Tibial artery (tissue), 4 donors: ENCODE measurements at regions not wholly inside any gene's neighbourhood (a gene's known extent, or its start where the extent isn't known, plus 50 kb on each side); places are given as distances from the start of the nearest gene placed in this dataset.
A peak's percentile ranks its signal among the peaks of the same experiment; 100 is the strongest.

ENCODE experiments used
- DNase-seq, 2 donors: peaks; one replicate each; pipeline ENCODE4 v3.0.0-alpha.2; 2019
- H3K27ac ChIP-seq, 2 donors: fragments of 200-600 bp; sonication (generic) in 1 of 2; 1 replicate in 1 of 2; 2 replicates in 1 of 2; pipeline ENCODE4 v1.5.1; 2018 to 2019; ENCODE audit warnings: mild to moderate bottlenecking in 1 of 2
- H3K27me3 ChIP-seq, 2 donors: fragments of 200-600 bp; sonication (generic) in 1 of 2; one replicate each; pipeline versions ENCODE4 v1.5.1 to v1.6.0; 2016 to 2019
- H3K36me3 ChIP-seq, 3 donors: fragments of 200-600 bp; sonication (generic) in 2 of 3; one replicate each; pipeline ENCODE4 v1.5.1; 2016 to 2019; ENCODE audit warnings: mild to moderate bottlenecking in 2 of 3
- H3K4me1 ChIP-seq, 4 donors: fragments of 200-600 bp; sonication (generic) in 2 of 4; 1 replicate in 3 of 4; 2 replicates in 1 of 4; pipeline ENCODE4 v1.5.1; 2016 to 2019
- H3K4me3 ChIP-seq, 2 donors: fragments of 200-600 bp; sonication (generic) in 1 of 2; 1 replicate in 1 of 2; 2 replicates in 1 of 2; pipeline ENCODE4 v1.5.1; 2018 to 2019; ENCODE audit warnings: mild to moderate bottlenecking in 2 of 2
- H3K9me3 ChIP-seq, 3 donors: fragments of 200-600 bp; sonication (generic) in 1 of 3; one replicate each; pipeline ENCODE4 v1.5.1; 2016 to 2019
- CTCF ChIP-seq, 2 experiments: fragments of 200-600 bp in 1 of 2; fragments of 450-650 bp in 1 of 2; IDR thresholded peaks; one replicate each; pipeline ENCODE4 v1.5.1; 2017 to 2019; ENCODE audit warnings: antibody characterized with exemption in 2 of 2, mild to moderate bottlenecking in 1 of 2, moderate library complexity in 1 of 2
- intact Hi-C: fragments of 100-400 bp; cut with DNase I; formaldehyde crosslinking; loops from one replicate; pipeline ENCODE4 v1.15.0; 2023; ENCODE audit warnings: low total_unique reads

DNA sequence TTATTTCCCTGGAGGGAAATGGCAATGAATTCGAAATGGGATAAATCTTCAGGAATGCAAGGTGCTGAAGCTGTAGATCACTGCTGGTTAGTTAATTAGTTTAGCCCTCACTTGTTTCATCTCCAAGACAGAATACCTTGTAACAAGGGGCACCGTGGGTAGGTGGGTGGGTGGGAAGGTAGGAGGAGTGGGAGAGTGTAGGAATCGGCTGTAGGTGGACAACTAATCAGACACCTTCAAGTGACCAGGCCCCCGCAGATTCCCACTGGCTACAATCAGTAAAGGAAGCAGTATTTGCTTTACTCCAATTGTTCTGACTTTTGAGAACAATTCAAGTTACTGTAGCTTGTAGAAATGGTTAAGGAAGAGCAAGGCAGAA, 293.7 kb downstream of the TLE1 start:
- intact Hi-C loops: no loop called here
- DNase-seq: no peak
- no peak for TF ChIP-seq CTCF (IDR thresholded peaks at IDR 0.05)
- Histone ChIP-seq H3K4me3 (no peak overlapping the region), H3K9me3 (no peaks in the 10 kb centered on the region), H3K36me3 (no peaks in the 10 kb centered on the region), H3K27me3 (no peaks in the 10 kb centered on the region), H3K27ac (no peak overlapping the region), H3K4me1 (peaks cover 0 to 25% (median 12%) of the 10 kb centered on the region in 4 donors)

- Histone ChIP-seq H3K36me3 (no peaks in the 10 kb centered on the region), H3K27ac (no peak overlapping the region), H3K4me1 (peaks cover 0 to 25% (median 12%) of the 10 kb centered on the region in 4 donors), H3K9me3 (no peaks in the 10 kb centered on the region), H3K27me3 (no peaks in the 10 kb centered on the region), H3K4me3 (no peak overlapping the region)
- intact Hi-C loops: no loop called here
- TF ChIP-seq CTCF (IDR thresholded peaks at IDR 0.05): no peak
- DNase-seq: no peak
These were observed 294.3 kb downstream of the TLE1 start for GRCh38 chr9:81394881-81395675.

DNA sequence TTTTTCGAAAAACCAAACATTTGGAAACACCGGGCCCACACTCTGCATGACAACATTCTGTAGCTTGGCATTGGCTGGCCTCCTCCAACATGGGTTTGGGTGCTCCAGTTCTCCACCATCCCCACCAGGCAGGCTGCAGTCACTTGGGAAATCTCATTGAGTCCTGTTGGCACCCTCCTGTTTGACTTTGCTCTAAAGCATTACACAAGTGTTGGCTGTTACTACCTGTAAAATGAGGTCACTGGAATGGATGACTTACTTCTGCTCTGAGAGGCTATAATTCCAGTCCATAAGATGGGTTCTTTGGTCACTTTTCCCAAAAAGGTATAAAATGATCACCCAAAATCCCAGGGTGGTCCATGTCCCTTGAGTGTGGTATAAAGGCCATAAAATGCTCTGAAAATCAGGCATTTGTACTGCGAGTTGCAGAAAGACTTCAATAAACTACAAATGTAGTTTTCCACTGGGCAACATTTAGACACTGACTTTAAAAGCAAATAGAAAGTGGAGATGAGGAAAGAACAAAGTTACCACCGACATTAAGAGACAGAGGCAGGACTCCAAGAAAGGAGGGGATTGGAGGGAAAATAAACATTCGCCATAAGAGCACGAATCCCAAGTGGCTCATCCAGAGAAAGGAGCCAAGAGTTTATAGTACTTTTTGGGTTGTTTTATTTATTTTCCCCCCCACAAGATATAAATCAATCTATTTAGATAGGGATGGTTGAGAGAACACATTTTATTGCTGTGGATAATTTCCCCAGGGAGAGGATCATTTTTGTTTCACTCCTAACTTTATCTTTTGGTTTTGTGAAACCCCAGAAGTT, 295.1 kb downstream of the TLE1 start:
- no peak for TF ChIP-seq CTCF (IDR thresholded peaks at IDR 0.05)
- DNase-seq: no peak
- Histone ChIP-seq H3K27ac (peak overlapping the region; percentile 17 to 41), H3K4me1 (peaks cover 0 to 28% (median 12%) of the 10 kb centered on the region in 4 donors), H3K9me3 (no peaks in the 10 kb centered on the region), H3K27me3 (no peaks in the 10 kb centered on the region), H3K36me3 (no peaks in the 10 kb centered on the region), H3K4me3 (no peak overlapping the region)
- intact Hi-C loops: no loop called here

GRCh38 chr9:81391457-81391825, 297.9 kb downstream of the TLE1 start:
- Histone ChIP-seq H3K4me3 (no peak overlapping the region), H3K27me3 (no peaks in the 10 kb centered on the region), H3K27ac (no peak overlapping the region), H3K36me3 (no peaks in the 10 kb centered on the region), H3K4me1 (peaks cover 0 to 30% (median 12%) of the 10 kb centered on the region in 4 donors), H3K9me3 (no peaks in the 10 kb centered on the region)
- TF ChIP-seq CTCF (IDR thresholded peaks at IDR 0.05): no peak
- intact Hi-C loops: no loop called here
- no peak for DNase-seq

DNA sequence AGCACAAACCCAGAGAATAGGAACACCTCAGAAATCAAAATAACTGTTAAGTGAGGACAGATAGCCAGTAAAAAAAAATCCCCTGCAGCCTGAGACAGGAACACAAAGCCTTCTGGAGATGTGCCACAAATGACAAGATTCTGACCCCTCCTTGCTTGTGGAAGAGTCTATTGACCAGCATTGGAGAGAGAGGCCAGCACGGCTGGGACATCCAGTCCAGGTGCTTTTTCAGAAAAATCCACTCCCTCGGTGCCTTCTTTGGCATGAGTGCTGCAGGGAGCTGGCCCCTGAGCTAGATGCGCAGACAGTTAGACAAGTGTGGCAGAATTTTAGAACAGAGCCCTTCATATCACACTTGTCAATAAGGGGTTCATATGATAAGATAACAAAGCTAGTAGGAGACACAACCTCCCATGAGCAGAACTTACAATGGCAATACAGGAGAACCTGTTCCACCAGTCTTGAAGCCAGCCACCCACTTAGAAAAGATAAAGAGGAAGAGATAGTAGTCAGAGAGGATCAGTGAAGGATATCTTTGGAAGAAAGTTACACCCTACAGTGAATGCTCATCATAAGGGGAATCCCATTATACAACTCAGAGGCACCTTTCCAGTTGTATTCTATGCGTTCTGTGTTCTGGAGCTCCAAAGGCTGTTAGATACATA, 298.4 kb downstream of the TLE1 start:
- intact Hi-C loops: no loop called here

More for the DNA sequence above, 298.4 kb downstream of the TLE1 start:
- Histone ChIP-seq H3K27me3 (no peaks in the 10 kb centered on the region), H3K27ac (no peak overlapping the region), H3K4me1 (peaks cover 0 to 30% (median 12%) of the 10 kb centered on the region in 4 donors), H3K36me3 (no peaks in the 10 kb centered on the region), H3K4me3 (no peak overlapping the region), H3K9me3 (no peaks in the 10 kb centered on the region)
- TF ChIP-seq CTCF (IDR thresholded peaks at IDR 0.05): no peak
- DNase-seq: no peak
